HCT116 (cell line): ENCODE measurements at regions not wholly inside any gene's neighbourhood (a gene's known extent, or its start where the extent isn't known, plus 50 kb on each side); places are given as distances from the start of the nearest gene placed in this dataset.
"Not testable (repeated sequence)": the region's sequence is repeated elsewhere in the genome, so short reads cannot be mapped to it uniquely, and the experiment has no call there.

ENCODE experiments used
- ATAC-seq: fragments of 200-7000 bp; cut with Tn5 transposase; 2 replicates; pipeline ENCODE4 v1.9.1; 2020; ENCODE audit warnings: mild to moderate bottlenecking, moderate library complexity
- BruUV-seq: library from RNA; stranded (reverse); fragments of 400-500 nt; replicated peaks from 2 replicates; lab custom pipeline; 2021; lab: Mats Ljungman, UMichigan
- CTCF ChIA-PET: fragments of 300-600 bp; sonication (Branson Sonifier 250); formaldehyde crosslinking; loops from one replicate; lab custom pipeline; 2021; ENCODE audit warnings: antibody characterized with exemption; lab: Charles Lee
- POLR2A ChIA-PET: fragments of 300-600, 350-600 bp; sonication (Branson Sonifier 250); formaldehyde crosslinking; loops from one replicate; lab custom pipeline; 2021; ENCODE audit warnings: antibody characterized with exemption; lab: Charles Lee
- RAD21 ChIA-PET, 2 experiments: fragments of 300-600 bp; sonication (Branson Sonifier 250); formaldehyde crosslinking; loops; one replicate each; lab custom pipeline; 2023; ENCODE audit warnings: low total read pairs in 2 of 2; ENCODE audit not compliant: uncharacterized antibody in 2 of 2, unreplicated experiment in 2 of 2, low non-redundant PET in 1 of 2; lab: Charles Lee
- DNase-seq: peaks from one replicate; pipeline ENCODE4 v3.0.0-alpha.2; 2010; ENCODE audit warnings: low read depth, low spot score
- H2AFZ ChIP-seq: fragments of 200-600 bp; shearing (Covaris generic), sonication (generic); 2 replicates; pipeline ENCODE4 v1.6.1; 2017; ENCODE audit warnings: low read depth, mixed run types, mixed read lengths, antibody characterized with exemption, low read length; ENCODE audit not compliant: poor library complexity, severe bottlenecking
- H3K27ac ChIP-seq: 2 replicates; pipeline ENCODE4 v1.5.1; 2012; ENCODE audit warnings: low read depth, low read length
- H3K27me3 ChIP-seq: fragments of 200-600 bp; sonication (generic); 2 replicates; pipeline ENCODE4 v1.6.1; 2016; ENCODE audit warnings: mixed run types, low read length, mixed read lengths; ENCODE audit not compliant: insufficient read depth
- H3K36me3 ChIP-seq, 2 experiments: fragments of 200-500 bp in 1 of 2; fragments of 200-600 bp in 1 of 2; sonication (Bioruptor generic) in 1 of 2; sonication (generic) in 1 of 2; 2 replicates each; pipeline versions ENCODE4 v1.5.1 to v1.6.1; 2014 to 2016; ENCODE audit warnings: low read length in 2 of 2, inconsistent platforms in 1 of 2, mixed read lengths in 1 of 2, mixed run types in 1 of 2; ENCODE audit not compliant: insufficient read depth in 2 of 2, control insufficient read depth in 1 of 2
- H3K4me1 ChIP-seq, 2 experiments: fragments of 200-600 bp in 1 of 2; sonication (generic) in 1 of 2; 2 replicates each; pipeline versions ENCODE4 v1.5.1 to v1.6.1; 2012 to 2017; ENCODE audit warnings: low read length in 2 of 2, inconsistent platforms in 1 of 2, mild to moderate bottlenecking in 1 of 2, mixed read lengths in 1 of 2, mixed run types in 1 of 2, moderate library complexity in 1 of 2; ENCODE audit not compliant: insufficient read depth in 2 of 2, control insufficient read depth in 1 of 2
- H3K4me2 ChIP-seq: fragments of 200-600 bp; sonication (generic); 2 replicates; pipeline ENCODE4 v1.6.1; 2017; ENCODE audit warnings: mixed run types, low read length, mixed read lengths
- H3K4me3 ChIP-seq, 2 experiments: fragments of 200-600 bp in 1 of 2; sonication (generic) in 1 of 2; replicated peaks in 1 of 2; 2 replicates each; pipeline ENCODE4 v1.5.1; 2011 to 2016; ENCODE audit warnings: low read length in 2 of 2, control low read depth in 1 of 2, low read depth in 1 of 2, mild to moderate bottlenecking in 1 of 2, mixed read lengths in 1 of 2, mixed run types in 1 of 2
- H3K79me2 ChIP-seq: fragments of 200-600 bp; sonication (generic); 2 replicates; pipeline ENCODE4 v1.6.1; 2017; ENCODE audit warnings: mild to moderate bottlenecking, mixed run types, low read length, moderate library complexity, mixed read lengths; ENCODE audit not compliant: insufficient read depth
- H3K9ac ChIP-seq: fragments of 200-600 bp; sonication (generic); 2 replicates; pipeline ENCODE4 v1.6.1; 2016; ENCODE audit warnings: low read length, mixed read lengths
- H3K9me2 ChIP-seq: fragments of 200-600 bp; sonication (generic), shearing (Covaris generic); 2 replicates; pipeline ENCODE4 v1.6.1; 2017; ENCODE audit warnings: mixed run types, mild to moderate bottlenecking, moderate library complexity; ENCODE audit not compliant: insufficient read depth
- H3K9me3 ChIP-seq, 2 experiments: fragments of 200-500 bp in 1 of 2; fragments of 200-600 bp in 1 of 2; sonication (Bioruptor generic) in 1 of 2; sonication (generic) in 1 of 2; 2 replicates each; pipeline ENCODE4 v1.6.1; 2014 to 2017; ENCODE audit warnings: low read length in 2 of 2, mixed read lengths in 2 of 2, inconsistent platforms in 1 of 2, low read depth in 1 of 2, mild to moderate bottlenecking in 1 of 2, mixed run types in 1 of 2, moderate library complexity in 1 of 2; ENCODE audit not compliant: control insufficient read depth in 1 of 2, insufficient read depth in 1 of 2
- H4K20me1 ChIP-seq: fragments of 200-600 bp; sonication (generic), shearing (Covaris generic); 2 replicates; pipeline ENCODE4 v1.6.1; 2017; ENCODE audit warnings: mixed run types, mild to moderate bottlenecking, moderate library complexity; ENCODE audit not compliant: insufficient read depth
- CEBPB ChIP-seq: IDR thresholded peaks from 2 replicates; pipeline ENCODE4 v1.6.1; 2012; ENCODE audit warnings: low read depth
- FOSL1 ChIP-seq: IDR thresholded peaks from 2 replicates; pipeline ENCODE4 v1.6.1; 2012; ENCODE audit warnings: low read depth
- RAD21 ChIP-seq: IDR thresholded peaks from 2 replicates; pipeline ENCODE4 v1.6.1; 2012; ENCODE audit warnings: low read depth, mild to moderate bottlenecking
- SRF ChIP-seq: IDR thresholded peaks from 2 replicates; pipeline ENCODE4 v1.6.1; 2012; ENCODE audit warnings: low read depth
- ZFX ChIP-seq: fragments of 450-650 bp; IDR thresholded peaks from 2 replicates; pipeline ENCODE4 v1.6.1; 2017
- intact Hi-C: fragments of 100-400 bp; cut with micrococcal nuclease; formaldehyde crosslinking; loops from 2 replicates; pipeline ENCODE4 v1.10.0; 2022
- TF ChIP-seq, protein P1 (sequence below): IDR thresholded peaks from 2 replicates; pipeline ENCODE4 v1.6.1; 2012
- TF ChIP-seq, protein P2 (sequence below), 3 experiments: fragments of 200-600 bp in 1 of 3; sonication (generic) in 1 of 3; IDR thresholded peaks in 2 of 3; conservative IDR thresholded peaks in 1 of 3; 2 replicates each; pipeline ENCODE4 v1.5.1; 2012 to 2017; ENCODE audit warnings: low read depth in 2 of 3, low read length in 2 of 3, antibody characterized with exemption in 1 of 3, borderline replicate concordance in 1 of 3, control low read depth in 1 of 3, mild to moderate bottlenecking in 1 of 3, mixed read lengths in 1 of 3, mixed run types in 1 of 3, moderate library complexity in 1 of 3; ENCODE audit not compliant: insufficient read depth in 1 of 3
- TF ChIP-seq, protein P3 (sequence below): IDR thresholded peaks from 2 replicates; pipeline ENCODE4 v1.6.1; 2011; ENCODE audit warnings: mild to moderate bottlenecking, low read length, moderate library complexity; ENCODE audit not compliant: insufficient replicate concordance; ENCODE audit errors: extremely low read depth
- TF ChIP-seq, protein P4 (sequence below): IDR thresholded peaks from 2 replicates; pipeline ENCODE4 v1.6.1; 2012; ENCODE audit warnings: low read depth

DNA sequence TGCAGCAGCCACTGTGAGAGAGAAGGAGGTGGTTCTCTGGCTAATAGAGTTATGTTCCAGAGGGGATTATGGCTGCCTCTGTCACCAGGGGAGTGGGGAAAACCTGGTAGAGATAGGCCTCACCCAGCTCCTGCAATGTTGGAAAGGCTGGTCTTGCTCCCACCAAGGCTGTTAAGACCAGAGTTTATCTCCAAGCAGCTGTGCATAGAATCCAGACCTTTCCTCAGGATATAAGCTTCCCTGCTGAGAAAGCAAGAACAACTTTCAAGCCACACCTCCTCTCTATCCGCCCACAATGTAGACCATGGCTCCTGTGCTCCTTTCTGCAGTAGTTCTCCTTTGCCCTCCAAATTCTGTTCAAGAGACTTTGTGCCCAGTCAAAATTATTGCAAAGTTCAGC, 1375.4 kb downstream of the REEP3 start:
- no peaks in the 10 kb centered on the region for H3K27me3 ChIP-seq
- no peak overlapping the region for H3K4me3 ChIP-seq
- H3K9ac ChIP-seq = no peak overlapping the region
- no peaks in the 10 kb centered on the region for H3K9me2 ChIP-seq
- no peak for DNase-seq
- ChIA-PET CTCF (no interaction called here), POLR2A (no interaction called here)
- no peaks in the 10 kb centered on the region for H3K4me1 ChIP-seq
- no peak overlapping the region for H2AFZ ChIP-seq
- H3K9me3 ChIP-seq = no peaks in the 10 kb centered on the region
- TF ChIP-seq FOSL1 (no peak), CEBPB (no peak), ZFX (no peak), SRF (no peak), RAD21 (no peak)
- TF ChIP-seq, protein P1, sequence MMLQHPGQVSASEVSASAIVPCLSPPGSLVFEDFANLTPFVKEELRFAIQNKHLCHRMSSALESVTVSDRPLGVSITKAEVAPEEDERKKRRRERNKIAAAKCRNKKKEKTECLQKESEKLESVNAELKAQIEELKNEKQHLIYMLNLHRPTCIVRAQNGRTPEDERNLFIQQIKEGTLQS = no peak
- TF ChIP-seq, protein P2, sequence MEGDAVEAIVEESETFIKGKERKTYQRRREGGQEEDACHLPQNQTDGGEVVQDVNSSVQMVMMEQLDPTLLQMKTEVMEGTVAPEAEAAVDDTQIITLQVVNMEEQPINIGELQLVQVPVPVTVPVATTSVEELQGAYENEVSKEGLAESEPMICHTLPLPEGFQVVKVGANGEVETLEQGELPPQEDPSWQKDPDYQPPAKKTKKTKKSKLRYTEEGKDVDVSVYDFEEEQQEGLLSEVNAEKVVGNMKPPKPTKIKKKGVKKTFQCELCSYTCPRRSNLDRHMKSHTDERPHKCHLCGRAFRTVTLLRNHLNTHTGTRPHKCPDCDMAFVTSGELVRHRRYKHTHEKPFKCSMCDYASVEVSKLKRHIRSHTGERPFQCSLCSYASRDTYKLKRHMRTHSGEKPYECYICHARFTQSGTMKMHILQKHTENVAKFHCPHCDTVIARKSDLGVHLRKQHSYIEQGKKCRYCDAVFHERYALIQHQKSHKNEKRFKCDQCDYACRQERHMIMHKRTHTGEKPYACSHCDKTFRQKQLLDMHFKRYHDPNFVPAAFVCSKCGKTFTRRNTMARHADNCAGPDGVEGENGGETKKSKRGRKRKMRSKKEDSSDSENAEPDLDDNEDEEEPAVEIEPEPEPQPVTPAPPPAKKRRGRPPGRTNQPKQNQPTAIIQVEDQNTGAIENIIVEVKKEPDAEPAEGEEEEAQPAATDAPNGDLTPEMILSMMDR (IDR thresholded peaks at IDR 0.05 in 2 of 3, conservative IDR thresholded peaks at IDR 0.05 in 1 of 3; ENCODE audit: borderline replicate concordance in 1 of 3, insufficient read depth in 1 of 3, low read depth in 2 of 3, low read length in 2 of 3) = no peak
- TF ChIP-seq, protein P3, sequence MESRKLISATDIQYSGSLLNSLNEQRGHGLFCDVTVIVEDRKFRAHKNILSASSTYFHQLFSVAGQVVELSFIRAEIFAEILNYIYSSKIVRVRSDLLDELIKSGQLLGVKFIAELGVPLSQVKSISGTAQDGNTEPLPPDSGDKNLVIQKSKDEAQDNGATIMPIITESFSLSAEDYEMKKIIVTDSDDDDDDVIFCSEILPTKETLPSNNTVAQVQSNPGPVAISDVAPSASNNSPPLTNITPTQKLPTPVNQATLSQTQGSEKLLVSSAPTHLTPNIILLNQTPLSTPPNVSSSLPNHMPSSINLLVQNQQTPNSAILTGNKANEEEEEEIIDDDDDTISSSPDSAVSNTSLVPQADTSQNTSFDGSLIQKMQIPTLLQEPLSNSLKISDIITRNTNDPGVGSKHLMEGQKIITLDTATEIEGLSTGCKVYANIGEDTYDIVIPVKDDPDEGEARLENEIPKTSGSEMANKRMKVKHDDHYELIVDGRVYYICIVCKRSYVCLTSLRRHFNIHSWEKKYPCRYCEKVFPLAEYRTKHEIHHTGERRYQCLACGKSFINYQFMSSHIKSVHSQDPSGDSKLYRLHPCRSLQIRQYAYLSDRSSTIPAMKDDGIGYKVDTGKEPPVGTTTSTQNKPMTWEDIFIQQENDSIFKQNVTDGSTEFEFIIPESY = no peak
- TF ChIP-seq, protein P4, sequence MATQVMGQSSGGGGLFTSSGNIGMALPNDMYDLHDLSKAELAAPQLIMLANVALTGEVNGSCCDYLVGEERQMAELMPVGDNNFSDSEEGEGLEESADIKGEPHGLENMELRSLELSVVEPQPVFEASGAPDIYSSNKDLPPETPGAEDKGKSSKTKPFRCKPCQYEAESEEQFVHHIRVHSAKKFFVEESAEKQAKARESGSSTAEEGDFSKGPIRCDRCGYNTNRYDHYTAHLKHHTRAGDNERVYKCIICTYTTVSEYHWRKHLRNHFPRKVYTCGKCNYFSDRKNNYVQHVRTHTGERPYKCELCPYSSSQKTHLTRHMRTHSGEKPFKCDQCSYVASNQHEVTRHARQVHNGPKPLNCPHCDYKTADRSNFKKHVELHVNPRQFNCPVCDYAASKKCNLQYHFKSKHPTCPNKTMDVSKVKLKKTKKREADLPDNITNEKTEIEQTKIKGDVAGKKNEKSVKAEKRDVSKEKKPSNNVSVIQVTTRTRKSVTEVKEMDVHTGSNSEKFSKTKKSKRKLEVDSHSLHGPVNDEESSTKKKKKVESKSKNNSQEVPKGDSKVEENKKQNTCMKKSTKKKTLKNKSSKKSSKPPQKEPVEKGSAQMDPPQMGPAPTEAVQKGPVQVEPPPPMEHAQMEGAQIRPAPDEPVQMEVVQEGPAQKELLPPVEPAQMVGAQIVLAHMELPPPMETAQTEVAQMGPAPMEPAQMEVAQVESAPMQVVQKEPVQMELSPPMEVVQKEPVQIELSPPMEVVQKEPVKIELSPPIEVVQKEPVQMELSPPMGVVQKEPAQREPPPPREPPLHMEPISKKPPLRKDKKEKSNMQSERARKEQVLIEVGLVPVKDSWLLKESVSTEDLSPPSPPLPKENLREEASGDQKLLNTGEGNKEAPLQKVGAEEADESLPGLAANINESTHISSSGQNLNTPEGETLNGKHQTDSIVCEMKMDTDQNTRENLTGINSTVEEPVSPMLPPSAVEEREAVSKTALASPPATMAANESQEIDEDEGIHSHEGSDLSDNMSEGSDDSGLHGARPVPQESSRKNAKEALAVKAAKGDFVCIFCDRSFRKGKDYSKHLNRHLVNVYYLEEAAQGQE = no peak
- TF ChIP-seq, all 23 proteins: peak for 0
- H3K27ac ChIP-seq = no peak overlapping the region
- no peak overlapping the region for H3K4me2 ChIP-seq
- ATAC-seq = no peak
- intact Hi-C loops = no loop called here
- BruUV-seq = no TSS peak
- no peaks in the 10 kb centered on the region for H3K79me2 ChIP-seq
- no peaks in the 10 kb centered on the region for H3K36me3 ChIP-seq
- no peaks in the 10 kb centered on the region for H4K20me1 ChIP-seq
- RAD21 ChIA-PET = no interaction called here

DNA sequence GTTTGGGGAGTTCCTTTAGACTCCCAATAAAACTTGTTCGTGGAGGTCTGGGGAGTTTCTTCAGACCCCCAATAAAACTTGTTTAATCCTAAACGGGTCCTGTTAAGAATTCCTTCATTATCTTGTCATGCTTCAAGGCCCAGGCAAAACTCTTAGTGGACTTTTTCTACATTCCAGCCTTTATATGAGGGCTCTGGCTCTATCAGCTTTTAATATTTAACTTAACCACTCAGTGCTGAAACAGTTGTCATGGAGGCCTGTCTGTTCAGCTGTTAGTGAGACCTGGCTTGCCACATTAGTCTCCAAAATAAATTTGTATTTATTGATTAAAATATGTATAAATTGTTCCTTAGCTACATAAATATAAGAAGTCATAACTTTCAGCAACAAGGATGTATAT, 1385.1 kb downstream of the REEP3 start:
- H3K9me3 ChIP-seq, DNase-seq, H3K4me1 ChIP-seq, ATAC-seq, H3K4me3 ChIP-seq, H3K9ac ChIP-seq, H3K4me2 ChIP-seq, intact Hi-C loops, H3K36me3 ChIP-seq, BruUV-seq, H3K9me2 ChIP-seq, RAD21 ChIA-PET, CTCF ChIA-PET, H3K79me2 ChIP-seq, H2AFZ ChIP-seq, H4K20me1 ChIP-seq, H3K27me3 ChIP-seq, H3K27ac ChIP-seq: not testable (repeated sequence)
- POLR2A ChIA-PET = interaction anchor here (1.0 kb wide), 1 partner anchor 11 kb away, joined by 3 read pairs; no protein-coding TSS in a partner anchor
